Effector memory CD8-positive, alpha-beta T cell (primary cell): ENCODE measurements at regions not wholly inside any gene's neighbourhood (a gene's known extent, or its start where the extent isn't known, plus 50 kb on each side); places are given as distances from the start of the nearest gene placed in this dataset.
"Not testable (repeated sequence)": the region's sequence is repeated elsewhere in the genome, so short reads cannot be mapped to it uniquely, and the experiment has no call there.

Experiments used
- ATAC-seq: fragments of 150-1000 bp; cut with Tn5 transposase; replicated peaks from 2 replicates; pipeline ENCODE4 v1.10.0; 2021; ENCODE audit warnings: mild to moderate bottlenecking, moderate library complexity
- DNase-seq, 3 experiments: peaks; one replicate each; pipeline ENCODE4 v3.0.0; 2021
- H3K27ac Mint-ChIP-seq, 2 donors: one replicate each; pipeline ENCODE4 v1.8.0; 2022; ENCODE audit warnings: mild to moderate bottlenecking in 2 of 2, mixed read lengths in 2 of 2, moderate library complexity in 2 of 2
- H3K27me3 Mint-ChIP-seq, 2 donors: one replicate each; pipeline ENCODE4 v1.8.0; 2022; ENCODE audit warnings: mixed read lengths in 2 of 2
- H3K36me3 Mint-ChIP-seq: one replicate; pipeline ENCODE4 v1.8.0; 2022; ENCODE audit warnings: mild to moderate bottlenecking, moderate library complexity, mixed read lengths; ENCODE audit not compliant: insufficient read depth
- H3K4me1 Mint-ChIP-seq, 2 donors: one replicate each; pipeline ENCODE4 v1.8.0; 2022; ENCODE audit warnings: low read depth in 2 of 2, mixed read lengths in 2 of 2
- H3K4me3 Mint-ChIP-seq, 2 donors: one replicate each; pipeline ENCODE4 v1.8.0; 2022; ENCODE audit warnings: mild to moderate bottlenecking in 2 of 2, mixed read lengths in 2 of 2, moderate library complexity in 2 of 2
- H3K9me3 Mint-ChIP-seq, 2 donors: one replicate each; pipeline ENCODE4 v1.8.0; 2022; ENCODE audit warnings: mixed read lengths in 2 of 2

GRCh38 chr7:152508701-152509100 is 72.9 kb upstream of the KMT2C start:
- Mint-ChIP-seq H3K27me3 (no peaks in the 10 kb centered on the region), H3K4me1 (peaks cover 6% of the 10 kb centered on the region in 2 donors), H3K27ac (no peak overlapping the region), H3K36me3 (no peaks in the 10 kb centered on the region), H3K9me3 (no peaks in the 10 kb centered on the region), H3K4me3 (no peak overlapping the region)
- no peak for DNase-seq
- ATAC-seq, result no peak

- Mint-ChIP-seq H3K4me1 (no peaks in the 10 kb centered on the region), H3K9me3 (no peaks in the 10 kb centered on the region), H3K36me3 (no peaks in the 10 kb centered on the region), H3K4me3 (no peak overlapping the region), H3K27ac (no peak overlapping the region), H3K27me3 (no peaks in the 10 kb centered on the region)
- no peak for ATAC-seq
- no peak for DNase-seq
Measured at GRCh38 chr7:152505606-152506005, 69.8 kb upstream of the KMT2C start.

GRCh38 chr7:152504816-152505215 is 69.0 kb upstream of the KMT2C start:
- Mint-ChIP-seq H3K4me1 (no peaks in the 10 kb centered on the region), H3K4me3 (no peak overlapping the region), H3K9me3 (no peaks in the 10 kb centered on the region), H3K27ac (no peak overlapping the region), H3K27me3 (no peaks in the 10 kb centered on the region), H3K36me3 (no peaks in the 10 kb centered on the region)
- DNase-seq (no peak), ATAC-seq (no peak)

- ATAC-seq (no peak), DNase-seq (no peak)
- Mint-ChIP-seq H3K36me3 (no peaks in the 10 kb centered on the region), H3K27me3 (no peaks in the 10 kb centered on the region), H3K4me1 (no peaks in the 10 kb centered on the region), H3K9me3 (no peaks in the 10 kb centered on the region), H3K27ac (no peak overlapping the region), H3K4me3 (no peak overlapping the region)
Measured at GRCh38 chr7:152504367-152504766, 68.6 kb upstream of the KMT2C start.

- no peaks in the 10 kb centered on the region for H3K4me1 Mint-ChIP-seq
- no peaks in the 10 kb centered on the region for H3K36me3 Mint-ChIP-seq
- no peaks in the 10 kb centered on the region for H3K27me3 Mint-ChIP-seq
- ATAC-seq (no peak), DNase-seq (no peak)
- H3K27ac Mint-ChIP-seq, result peak overlapping the region in 1 of 2 donors; percentile 17
- H3K4me3 Mint-ChIP-seq, result no peak overlapping the region
- H3K9me3 Mint-ChIP-seq, result no peaks in the 10 kb centered on the region
Measured at GRCh38 chr7:152502813-152503790, 67.3 kb upstream of the KMT2C start.

GRCh38 chr7:152501506-152501905 is 65.7 kb upstream of the KMT2C start:
- H3K9me3 Mint-ChIP-seq, result no peaks in the 10 kb centered on the region
- H3K36me3 Mint-ChIP-seq, result no peaks in the 10 kb centered on the region
- no peaks in the 10 kb centered on the region for H3K27me3 Mint-ChIP-seq
- no peak overlapping the region for H3K4me3 Mint-ChIP-seq
- no peaks in the 10 kb centered on the region for H3K4me1 Mint-ChIP-seq
- H3K27ac Mint-ChIP-seq, result no peak overlapping the region
- no peak for DNase-seq
- ATAC-seq, result no peak

GRCh38 chr7:152499969-152500368 is 64.2 kb upstream of the KMT2C start:
- H3K4me1 Mint-ChIP-seq, DNase-seq, H3K27me3 Mint-ChIP-seq, ATAC-seq, H3K4me3 Mint-ChIP-seq, H3K9me3 Mint-ChIP-seq, H3K36me3 Mint-ChIP-seq, H3K27ac Mint-ChIP-seq: not testable (repeated sequence)

GRCh38 chr7:152495867-152496266 is 60.1 kb upstream of the KMT2C start:
- DNase-seq, result no peak
- peaks cover 3% of the 10 kb centered on the region for H3K36me3 Mint-ChIP-seq
- no peaks in the 10 kb centered on the region for H3K4me1 Mint-ChIP-seq
- H3K27me3 Mint-ChIP-seq, result no peaks in the 10 kb centered on the region
- ATAC-seq, result no peak
- H3K4me3 Mint-ChIP-seq, result no peak overlapping the region
- H3K9me3 Mint-ChIP-seq, result no peaks in the 10 kb centered on the region
- H3K27ac Mint-ChIP-seq, result peak overlapping the region in 1 of 2 donors; percentile 45

GRCh38 chr7:152492952-152493351 is 57.1 kb upstream of the KMT2C start:
- Mint-ChIP-seq H3K4me3 (no peak overlapping the region), H3K27ac (no peak overlapping the region), H3K36me3 (peaks cover 3% of the 10 kb centered on the region), H3K27me3 (no peaks in the 10 kb centered on the region), H3K9me3 (no peaks in the 10 kb centered on the region), H3K4me1 (no peaks in the 10 kb centered on the region)
- DNase-seq (no peak), ATAC-seq (no peak)

- ATAC-seq (no peak), DNase-seq (no peak)
- Mint-ChIP-seq H3K27ac (no peak overlapping the region), H3K9me3 (no peaks in the 10 kb centered on the region), H3K36me3 (no peaks in the 10 kb centered on the region), H3K27me3 (no peaks in the 10 kb centered on the region), H3K4me3 (no peak overlapping the region), H3K4me1 (no peaks in the 10 kb centered on the region)
Measured at GRCh38 chr7:152489044-152489443, 53.2 kb upstream of the KMT2C start.

GRCh38 chr7:152486968-152487367 is 51.2 kb upstream of the KMT2C start:
- no peaks in the 10 kb centered on the region for H3K36me3 Mint-ChIP-seq
- ATAC-seq (no peak), DNase-seq (no peak)
- H3K9me3 Mint-ChIP-seq, result no peaks in the 10 kb centered on the region
- H3K27me3 Mint-ChIP-seq, result no peaks in the 10 kb centered on the region
- H3K4me1 Mint-ChIP-seq, result no peaks in the 10 kb centered on the region
- no peak overlapping the region for H3K27ac Mint-ChIP-seq
- no peak overlapping the region for H3K4me3 Mint-ChIP-seq

- no peaks in the 10 kb centered on the region for H3K36me3 Mint-ChIP-seq
- H3K9me3 Mint-ChIP-seq, result no peaks in the 10 kb centered on the region
- DNase-seq, result no peak
- no peak overlapping the region for H3K4me3 Mint-ChIP-seq
- ATAC-seq, result no peak
- H3K4me1 Mint-ChIP-seq, result no peaks in the 10 kb centered on the region
- no peaks in the 10 kb centered on the region for H3K27me3 Mint-ChIP-seq
- H3K27ac Mint-ChIP-seq, result no peak overlapping the region
Measured at GRCh38 chr7:152485826-152486225, 50.0 kb upstream of the KMT2C start.
